ENCODE measurements at regions not wholly inside any gene's neighbourhood (a gene's known extent, or its start where the extent isn't known, plus 50 kb on each side); places are given as distances from the start of the nearest gene placed in this dataset.

DNA sequence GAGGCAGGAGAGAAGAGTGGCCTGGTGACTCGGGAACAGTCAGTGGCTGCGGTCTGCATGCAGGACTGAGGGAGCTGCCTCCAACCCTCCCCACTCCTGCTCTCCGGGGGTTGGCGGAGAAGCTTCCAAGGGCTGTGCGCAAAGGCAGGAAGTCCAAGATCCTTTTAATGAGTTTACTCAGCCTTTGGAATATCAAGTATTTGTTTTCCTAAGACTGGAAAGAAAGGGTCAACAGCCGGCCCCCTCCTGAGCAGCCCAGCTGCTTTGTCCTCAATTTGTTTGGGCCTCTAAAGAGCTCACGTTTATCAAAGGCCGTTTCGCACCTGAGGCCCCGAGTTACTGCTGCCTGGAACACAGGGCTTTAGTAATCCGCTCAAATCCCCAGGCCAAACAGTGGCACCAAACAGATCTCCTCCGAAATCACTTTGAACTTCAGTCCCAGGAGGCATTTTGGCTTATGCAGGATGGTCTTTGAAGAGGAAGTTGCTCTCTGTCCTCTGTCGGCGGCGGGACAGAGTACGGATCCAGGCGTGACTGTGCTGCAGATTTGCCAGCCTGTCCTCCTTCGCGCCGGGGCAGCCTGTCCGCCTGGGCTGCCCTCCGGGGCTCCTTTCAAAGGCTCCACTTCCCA lies 117.2 kb upstream of the FZD10 start:
- no peak overlapping the region for H3K27ac ChIP-seq
- H3K4me1 ChIP-seq (ENCODE audit: control insufficient read depth in 1 of 2, insufficient read depth in 1 of 2, low read depth in 1 of 2, low read length in 1 of 2): no peaks in the 10 kb centered on the region
- peaks cover 51% of the 10 kb centered on the region for H3K27me3 ChIP-seq
- H3K4me3 ChIP-seq (ENCODE audit: low read depth in 1 of 2, low read length in 1 of 2): no peak overlapping the region
- no peaks in the 10 kb centered on the region for H3K36me3 ChIP-seq
- TF ChIP-seq, protein P1, sequence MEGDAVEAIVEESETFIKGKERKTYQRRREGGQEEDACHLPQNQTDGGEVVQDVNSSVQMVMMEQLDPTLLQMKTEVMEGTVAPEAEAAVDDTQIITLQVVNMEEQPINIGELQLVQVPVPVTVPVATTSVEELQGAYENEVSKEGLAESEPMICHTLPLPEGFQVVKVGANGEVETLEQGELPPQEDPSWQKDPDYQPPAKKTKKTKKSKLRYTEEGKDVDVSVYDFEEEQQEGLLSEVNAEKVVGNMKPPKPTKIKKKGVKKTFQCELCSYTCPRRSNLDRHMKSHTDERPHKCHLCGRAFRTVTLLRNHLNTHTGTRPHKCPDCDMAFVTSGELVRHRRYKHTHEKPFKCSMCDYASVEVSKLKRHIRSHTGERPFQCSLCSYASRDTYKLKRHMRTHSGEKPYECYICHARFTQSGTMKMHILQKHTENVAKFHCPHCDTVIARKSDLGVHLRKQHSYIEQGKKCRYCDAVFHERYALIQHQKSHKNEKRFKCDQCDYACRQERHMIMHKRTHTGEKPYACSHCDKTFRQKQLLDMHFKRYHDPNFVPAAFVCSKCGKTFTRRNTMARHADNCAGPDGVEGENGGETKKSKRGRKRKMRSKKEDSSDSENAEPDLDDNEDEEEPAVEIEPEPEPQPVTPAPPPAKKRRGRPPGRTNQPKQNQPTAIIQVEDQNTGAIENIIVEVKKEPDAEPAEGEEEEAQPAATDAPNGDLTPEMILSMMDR (IDR thresholded peaks at IDR 0.05): no peak
- no peaks in the 10 kb centered on the region for H3K9me3 ChIP-seq

DNA sequence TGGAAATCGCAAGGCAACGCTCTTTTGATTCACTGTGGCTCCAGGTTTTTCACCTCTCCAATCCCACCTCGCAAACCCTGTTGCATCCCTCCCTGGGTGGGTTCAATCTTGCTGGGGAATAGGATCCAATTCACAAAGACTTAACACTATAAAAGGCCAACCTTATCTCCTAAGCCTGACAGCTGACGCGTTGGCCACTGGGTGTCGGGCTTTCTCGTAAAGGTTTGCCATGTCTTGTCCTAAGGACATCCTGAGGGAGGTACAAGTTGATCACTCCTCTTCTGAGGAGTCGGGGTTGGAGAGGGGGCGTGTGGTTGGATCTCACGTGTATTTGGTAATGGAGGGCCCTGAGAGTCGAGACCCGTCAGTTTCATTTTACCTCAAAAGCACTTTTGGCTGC lies 112.6 kb upstream of the FZD10 start:
- H3K9me3 ChIP-seq: no peaks in the 10 kb centered on the region
- TF ChIP-seq, protein P1 (IDR thresholded peaks at IDR 0.05): no peak
- no peak overlapping the region for H3K27ac ChIP-seq
- H3K4me1 ChIP-seq (ENCODE audit: control insufficient read depth in 1 of 2, insufficient read depth in 1 of 2, low read depth in 1 of 2, low read length in 1 of 2): no peaks in the 10 kb centered on the region
- H3K4me3 ChIP-seq (ENCODE audit: low read depth in 1 of 2, low read length in 1 of 2): no peak overlapping the region
- H3K36me3 ChIP-seq: no peaks in the 10 kb centered on the region
- peaks cover 20% of the 10 kb centered on the region for H3K27me3 ChIP-seq

DNA sequence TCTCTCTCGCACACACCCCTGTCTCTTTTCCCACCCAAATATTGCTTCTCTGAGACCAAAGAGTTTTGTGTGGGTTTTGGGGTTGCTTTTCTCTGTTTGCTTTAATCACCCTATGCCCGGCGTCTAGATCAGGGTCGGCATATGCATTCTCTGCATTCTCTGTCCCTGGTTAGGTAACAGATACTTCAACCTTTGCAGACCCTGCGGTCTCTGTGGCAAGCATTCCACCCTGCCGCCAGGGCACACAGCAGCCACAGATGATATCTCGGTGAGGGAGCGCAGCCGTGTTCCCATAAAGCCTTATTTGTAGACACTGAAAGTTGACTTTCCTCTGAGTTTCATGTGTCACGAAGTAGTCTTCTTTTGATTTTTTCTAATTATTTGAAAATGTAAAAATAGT lies 110.4 kb upstream of the FZD10 start:
- TF ChIP-seq, protein P1 (IDR thresholded peaks at IDR 0.05): no peak
- no peak overlapping the region for H3K27ac ChIP-seq

DNA sequence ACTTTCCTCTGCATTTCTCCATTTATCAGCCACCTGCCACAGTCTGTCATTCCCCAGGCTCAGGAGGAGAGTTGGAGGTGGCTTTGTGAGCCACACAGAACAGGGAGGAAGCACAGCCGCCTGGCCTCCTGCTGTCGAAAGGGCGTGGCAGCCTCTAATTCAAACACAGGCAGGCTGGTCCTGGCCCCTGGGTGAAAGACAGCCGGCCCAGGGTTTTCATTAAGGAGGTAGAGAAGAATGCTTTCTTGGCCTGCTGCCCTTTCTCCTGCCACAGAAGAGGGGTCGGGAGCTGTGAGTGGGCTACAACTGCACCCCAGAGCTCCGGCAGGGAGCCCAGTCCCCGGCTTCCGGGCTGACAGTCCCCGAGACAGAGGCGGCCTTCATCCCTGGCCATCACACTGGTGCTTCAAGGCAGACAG lies 108.6 kb upstream of the FZD10 start:
- H3K27ac ChIP-seq: no peak overlapping the region
- H3K27me3 ChIP-seq: no peaks in the 10 kb centered on the region
- TF ChIP-seq, protein P1 (IDR thresholded peaks at IDR 0.05): no peak
- H3K4me1 ChIP-seq (ENCODE audit: control insufficient read depth in 1 of 2, insufficient read depth in 1 of 2, low read depth in 1 of 2, low read length in 1 of 2): no peaks in the 10 kb centered on the region
- no peaks in the 10 kb centered on the region for H3K36me3 ChIP-seq
- no peak overlapping the region for H3K4me3 ChIP-seq (ENCODE audit: low read depth in 1 of 2, low read length in 1 of 2)
- no peaks in the 10 kb centered on the region for H3K9me3 ChIP-seq

More for the DNA sequence above, 110.4 kb upstream of the FZD10 start:
- H3K4me3 ChIP-seq (ENCODE audit: low read depth in 1 of 2, low read length in 1 of 2): no peak overlapping the region
- no peaks in the 10 kb centered on the region for H3K36me3 ChIP-seq
- no peaks in the 10 kb centered on the region for H3K27me3 ChIP-seq
- H3K9me3 ChIP-seq: no peaks in the 10 kb centered on the region
- H3K4me1 ChIP-seq (ENCODE audit: control insufficient read depth in 1 of 2, insufficient read depth in 1 of 2, low read depth in 1 of 2, low read length in 1 of 2): no peaks in the 10 kb centered on the region

DNA sequence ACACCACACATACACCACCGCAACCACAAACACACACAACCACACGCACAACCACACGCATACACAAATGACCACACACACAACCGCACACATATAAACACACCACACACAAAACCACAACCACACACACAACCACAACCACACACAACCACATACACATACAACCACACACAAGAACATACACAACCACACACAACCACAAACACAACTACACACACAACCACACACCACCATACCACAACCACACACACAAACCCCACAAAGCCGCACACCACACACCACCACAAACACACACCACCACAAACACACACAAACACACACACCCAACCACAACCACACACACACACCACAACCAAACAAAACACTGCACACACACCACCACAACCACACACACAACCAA lies 107.5 kb upstream of the FZD10 start:
- H3K4me3 ChIP-seq (ENCODE audit: low read depth in 1 of 2, low read length in 1 of 2): no peak overlapping the region
- H3K9me3 ChIP-seq: no peaks in the 10 kb centered on the region
- no peaks in the 10 kb centered on the region for H3K4me1 ChIP-seq (ENCODE audit: control insufficient read depth in 1 of 2, insufficient read depth in 1 of 2, low read depth in 1 of 2, low read length in 1 of 2)
- TF ChIP-seq, protein P1 (IDR thresholded peaks at IDR 0.05): no peak
- H3K27me3 ChIP-seq: no peaks in the 10 kb centered on the region
- no peak overlapping the region for H3K27ac ChIP-seq
- no peaks in the 10 kb centered on the region for H3K36me3 ChIP-seq
